ENCODE measurements at regions not wholly inside any gene's neighbourhood (a gene's known extent, or its start where the extent isn't known, plus 50 kb on each side); places are given as distances from the start of the nearest gene placed in this dataset.

- intact Hi-C loops (cut with micrococcal nuclease): loop anchor here (5.0 kb wide), 1 partner anchor 116 kb away; the partner anchor contains the start of gene GALNT2
These were observed 116.1 kb upstream of the GALNT2 start for GRCh38 chr1:229950908-229951307.

DNA sequence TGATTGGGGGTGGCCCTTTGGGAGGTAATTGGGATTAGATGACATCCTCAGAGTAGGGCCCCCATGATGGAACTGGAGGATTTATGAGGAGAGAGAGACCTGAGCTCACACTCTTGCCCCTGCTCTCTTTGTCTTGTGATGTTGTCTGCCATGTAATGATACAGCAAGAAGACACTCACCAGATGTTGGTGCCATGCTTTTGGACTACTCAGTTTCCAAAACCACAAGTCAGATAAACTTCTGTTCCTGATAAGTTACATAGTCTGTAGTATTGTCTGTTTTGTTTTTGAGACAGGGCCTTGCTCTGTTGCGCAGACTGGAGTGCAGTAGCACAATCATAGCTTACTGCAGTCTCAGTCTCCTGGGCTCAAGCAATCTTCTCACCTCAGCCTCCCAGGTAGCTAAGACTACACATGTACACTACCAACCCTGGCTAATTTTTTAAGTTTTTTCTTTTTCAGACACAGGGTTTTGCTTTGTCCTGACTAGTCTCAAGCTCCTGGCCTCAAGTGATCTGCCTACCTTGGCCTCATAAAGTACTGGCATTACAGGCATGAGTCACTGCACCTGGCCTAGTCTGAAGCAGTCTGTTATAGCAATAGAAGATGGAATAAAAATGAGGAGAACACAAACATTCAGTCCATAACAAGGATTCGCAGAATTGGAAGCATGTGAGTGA is 115.0 kb upstream of the GALNT2 start:
- intact Hi-C loops (cut with micrococcal nuclease): loop anchor here (5.0 kb wide), 1 partner anchor 115 kb away; the partner anchor contains the start of gene GALNT2

DNA sequence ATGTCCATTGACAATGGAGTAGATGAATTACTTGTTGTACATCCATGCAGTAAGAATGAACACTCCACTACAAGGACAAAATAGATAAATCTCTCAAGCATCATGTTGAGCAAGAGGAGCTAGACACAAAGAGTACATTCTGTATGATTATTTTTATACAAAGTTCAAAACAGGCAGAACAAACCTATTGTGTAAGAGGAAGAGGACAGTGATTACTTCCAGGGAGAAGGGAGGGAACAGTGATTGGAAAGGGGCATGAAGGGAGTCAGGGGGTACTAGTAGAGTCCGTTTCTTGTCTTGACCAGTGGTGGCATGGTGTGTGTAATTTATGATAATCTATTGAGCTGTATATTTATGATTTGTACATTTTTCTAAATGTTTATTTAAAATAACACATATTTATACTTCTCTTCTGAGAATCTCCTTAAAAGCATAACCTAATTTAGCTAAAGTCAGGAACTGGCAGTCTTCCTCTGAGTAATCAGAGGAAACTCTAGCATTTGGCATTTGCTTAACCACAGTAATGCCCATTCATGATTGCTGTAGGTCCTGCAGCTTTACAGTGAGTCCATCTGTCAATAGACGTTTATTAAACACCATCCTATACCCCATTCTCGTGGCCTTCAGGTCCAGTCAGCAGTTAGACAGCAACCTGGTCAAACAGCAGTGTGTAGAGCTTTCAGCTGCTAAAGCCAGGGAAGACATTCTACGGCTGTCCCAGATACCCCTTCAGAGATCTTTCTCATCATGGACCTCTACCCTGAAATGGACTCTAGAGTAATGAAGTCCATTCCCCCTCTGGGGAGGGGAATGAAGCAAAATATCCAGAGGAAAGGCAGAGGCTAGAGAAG is 114.1 kb upstream of the GALNT2 start:
- intact Hi-C loops (cut with micrococcal nuclease): loop anchor here (5.0 kb wide), 1 partner anchor 114 kb away; the partner anchor contains the start of gene GALNT2

DNA sequence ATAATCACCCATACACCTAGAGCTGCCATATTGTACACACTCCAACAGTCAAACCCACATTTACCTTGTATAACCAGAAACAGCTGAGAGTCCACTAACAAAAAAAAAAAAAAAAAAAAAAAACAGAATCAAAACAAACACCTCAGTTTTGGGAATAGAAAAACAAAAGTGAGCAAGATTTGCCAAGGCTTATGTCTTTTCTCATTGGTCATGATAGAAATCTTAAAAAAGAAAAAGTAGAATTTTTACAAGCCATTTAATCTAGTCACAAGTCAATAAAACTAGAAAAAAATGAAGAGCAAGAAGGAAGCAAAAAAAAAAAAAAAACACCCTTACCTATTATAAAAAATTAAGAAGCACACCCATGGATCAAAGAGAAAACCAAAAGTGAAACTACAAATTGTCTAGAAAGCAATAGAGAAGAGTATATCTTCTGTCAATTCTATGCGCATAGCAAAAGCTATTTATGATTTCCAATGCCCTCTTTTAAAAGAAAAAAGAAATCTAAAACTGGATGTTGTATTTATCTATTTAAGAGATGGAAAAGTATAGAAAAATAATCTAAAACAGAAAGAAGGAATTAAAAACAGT is 113.2 kb upstream of the GALNT2 start:
- intact Hi-C loops (cut with micrococcal nuclease): loop anchor here (5.0 kb wide), 1 partner anchor 113 kb away; the partner anchor contains the start of gene GALNT2

- intact Hi-C loops (cut with micrococcal nuclease): loop anchor here (10.0 kb wide), 1 partner anchor 299 kb away; no protein-coding TSS in a partner anchor
These were observed 102.8 kb upstream of the GALNT2 start for GRCh38 chr1:229964281-229964680.

DNA sequence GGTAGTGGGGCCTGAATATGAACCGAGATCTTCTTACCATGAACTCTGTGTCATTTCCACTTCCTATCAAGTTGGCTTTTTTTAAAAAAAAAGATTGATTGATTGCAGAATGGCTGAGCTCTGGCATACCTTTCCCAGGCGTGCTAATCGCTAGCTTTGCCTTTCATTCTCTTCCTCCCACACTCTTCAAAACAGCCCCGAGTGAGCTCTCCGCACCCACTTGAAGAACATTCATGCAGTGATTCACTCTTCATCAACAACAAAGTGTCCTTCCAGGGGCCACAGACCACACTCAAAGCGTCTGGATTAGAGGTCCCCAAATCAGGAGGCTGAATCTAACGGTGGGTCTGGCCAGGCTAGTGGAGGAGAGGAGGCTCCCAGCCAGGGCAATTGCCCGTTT is 96.3 kb upstream of the GALNT2 start:
- intact Hi-C loops (cut with micrococcal nuclease): no loop called here

- intact Hi-C loops (cut with micrococcal nuclease): no loop called here
These were observed 95.9 kb upstream of the GALNT2 start for GRCh38 chr1:229971141-229971540.

GRCh38 chr1:229972600-229973296 is 94.3 kb upstream of the GALNT2 start:
- intact Hi-C loops (cut with micrococcal nuclease): no loop called here

DNA sequence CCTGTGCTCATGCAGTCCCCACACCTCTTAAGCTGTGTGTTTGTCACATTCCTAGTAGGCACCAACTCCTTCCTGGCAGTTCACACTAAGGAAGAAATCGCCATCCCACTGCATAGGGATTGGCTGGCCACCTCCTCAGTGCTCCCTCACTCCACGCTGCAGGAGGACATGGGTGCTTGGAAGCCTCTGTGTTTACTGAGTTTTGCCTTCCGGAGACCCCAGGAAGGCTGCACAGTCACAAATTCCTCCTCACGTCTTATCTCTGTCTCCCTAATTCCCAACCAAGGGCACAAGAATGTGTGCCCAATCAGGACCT is 93.8 kb upstream of the GALNT2 start:
- intact Hi-C loops (cut with micrococcal nuclease): no loop called here

GRCh38 chr1:229975047-229975446 is 92.0 kb upstream of the GALNT2 start:
- intact Hi-C loops (cut with micrococcal nuclease): no loop called here

DNA sequence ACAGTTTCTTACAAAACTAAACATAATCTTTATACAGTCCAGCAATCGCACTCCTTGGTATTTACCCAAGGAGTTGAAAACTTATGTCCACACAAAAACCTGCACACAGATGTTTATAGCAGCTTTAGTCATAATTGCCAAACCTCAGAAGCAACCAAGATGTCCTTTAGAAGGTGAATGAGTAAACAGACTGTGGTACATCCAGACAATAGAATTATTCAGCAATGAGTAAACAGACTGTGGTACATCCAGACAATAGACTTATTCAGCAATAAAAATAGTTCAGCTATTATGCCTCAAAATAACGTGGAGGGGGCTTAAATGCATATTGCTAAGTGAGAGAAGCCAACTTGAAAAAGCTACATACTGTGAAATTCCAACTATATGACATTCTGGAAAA is 87.0 kb upstream of the GALNT2 start:
- intact Hi-C loops (cut with micrococcal nuclease): no loop called here

DNA sequence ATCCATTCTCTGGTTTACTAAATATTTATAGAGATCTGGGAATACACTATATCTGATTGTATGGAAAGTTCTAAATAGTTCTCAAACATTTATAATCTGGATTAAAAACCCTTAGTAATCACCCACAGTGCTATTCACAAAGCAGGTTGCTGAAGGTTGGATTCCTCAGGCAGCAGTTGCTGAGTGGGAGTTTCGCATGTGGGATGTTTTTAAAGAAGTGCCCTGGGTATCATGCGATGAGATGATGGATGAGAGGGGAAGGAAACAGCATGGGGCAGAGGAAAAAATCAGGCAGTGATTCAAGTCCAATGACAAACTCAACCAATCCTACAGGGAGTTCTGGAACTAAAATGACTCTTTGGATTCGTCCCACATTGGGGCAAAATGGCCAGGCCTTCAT is 85.3 kb upstream of the GALNT2 start:
- intact Hi-C loops (cut with micrococcal nuclease): no loop called here

- intact Hi-C loops (cut with micrococcal nuclease): no loop called here
These were observed 82.6 kb upstream of the GALNT2 start for GRCh38 chr1:229984310-229984991.

DNA sequence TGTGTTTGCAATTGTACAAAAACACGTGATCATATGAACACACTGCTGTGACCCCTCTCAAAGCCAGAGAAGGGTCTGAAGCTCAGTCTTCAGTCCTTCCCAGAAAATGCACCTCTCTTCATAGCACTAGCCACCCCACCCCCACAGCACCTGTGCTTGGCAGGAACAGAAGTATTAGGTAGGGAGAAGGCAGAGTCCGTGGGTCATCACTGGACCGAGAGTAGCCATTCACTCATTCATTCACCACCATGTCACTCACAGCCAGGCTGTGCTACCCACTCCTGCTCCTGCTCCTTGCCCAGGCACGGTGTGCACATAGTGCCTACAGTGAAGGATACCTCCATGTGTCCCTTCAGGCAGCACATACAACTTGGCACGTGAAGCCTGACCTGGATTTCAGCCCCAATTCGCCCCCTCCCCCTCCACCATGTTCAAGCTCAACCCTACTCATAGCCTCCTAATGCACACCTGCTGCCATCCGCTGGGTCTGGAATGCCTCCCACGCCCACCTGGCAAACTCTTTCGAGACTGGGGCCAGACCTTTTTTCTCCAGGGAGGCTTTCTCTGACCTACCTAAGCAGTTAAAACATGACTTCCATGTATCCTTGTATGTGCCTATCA is 81.9 kb upstream of the GALNT2 start:
- intact Hi-C loops (cut with micrococcal nuclease): no loop called here

- intact Hi-C loops (cut with micrococcal nuclease): no loop called here
These were observed 81.4 kb upstream of the GALNT2 start for GRCh38 chr1:229985613-229986010.

DNA sequence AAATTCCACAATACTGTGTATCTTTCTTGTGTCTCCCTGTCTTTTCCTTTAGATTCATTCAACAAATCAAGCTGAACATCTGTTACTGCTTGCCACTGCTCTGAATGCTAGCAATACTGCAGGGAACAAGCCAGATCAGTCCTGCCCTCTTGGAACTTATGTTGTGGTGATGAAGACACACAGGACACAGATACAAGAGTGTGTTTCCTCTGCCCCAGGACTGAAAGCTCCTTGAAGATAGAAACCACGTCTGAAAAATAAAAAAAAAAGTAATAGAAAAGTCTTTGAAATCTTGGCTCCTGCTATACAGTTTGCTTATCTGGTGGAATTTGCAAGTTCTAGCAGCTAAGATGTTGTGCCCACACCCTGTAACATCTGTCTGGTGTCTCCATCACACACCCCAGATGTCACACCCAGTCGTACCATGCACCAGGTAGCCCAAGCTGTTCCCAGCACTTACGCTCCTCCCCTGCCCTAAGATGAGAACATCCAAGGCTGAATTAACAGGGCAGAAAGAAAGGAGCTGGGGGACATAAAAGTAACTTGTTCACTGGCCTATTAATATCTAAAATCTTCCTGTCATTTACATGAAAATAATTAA is 80.2 kb upstream of the GALNT2 start:
- intact Hi-C loops (cut with micrococcal nuclease): no loop called here

DNA sequence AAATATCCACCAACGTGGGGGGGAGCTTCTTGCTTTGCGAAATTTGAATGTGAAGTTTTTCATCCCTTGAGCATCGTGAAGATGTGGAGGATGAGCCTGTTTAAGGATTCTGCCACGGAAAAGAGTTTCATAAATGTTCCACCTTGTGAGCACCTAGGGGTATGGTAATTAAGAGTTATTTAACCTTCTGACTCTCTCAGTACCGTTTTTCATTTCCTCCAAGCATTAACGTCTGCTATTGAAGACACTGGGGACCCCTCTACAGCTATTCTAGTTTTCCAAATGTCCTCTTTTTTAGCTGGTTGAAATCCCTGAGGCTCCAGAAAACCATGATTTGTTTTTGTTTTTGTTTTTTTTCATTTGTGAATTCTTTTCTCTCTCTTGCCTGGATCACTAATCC is 79.1 kb upstream of the GALNT2 start:
- intact Hi-C loops (cut with micrococcal nuclease): no loop called here

DNA sequence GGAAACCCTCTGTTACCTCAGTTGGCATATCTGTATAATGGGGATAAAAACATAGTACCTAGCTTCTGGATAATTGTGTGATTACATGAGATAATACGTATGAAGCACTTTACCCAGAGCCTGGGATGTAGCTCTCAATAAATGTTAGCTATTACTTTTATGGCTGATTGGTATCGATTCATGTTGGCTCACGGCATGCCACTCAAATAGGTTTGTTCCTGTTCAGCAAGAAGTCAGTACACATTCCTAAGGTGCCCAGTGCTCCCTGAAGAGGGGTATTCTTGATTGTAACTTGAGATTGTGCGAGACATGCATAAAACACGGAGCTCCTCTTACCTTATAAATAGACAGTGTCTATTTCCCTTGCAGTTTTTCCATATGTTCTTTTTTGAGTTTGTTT is 78.5 kb upstream of the GALNT2 start:
- intact Hi-C loops (cut with micrococcal nuclease): no loop called here

DNA sequence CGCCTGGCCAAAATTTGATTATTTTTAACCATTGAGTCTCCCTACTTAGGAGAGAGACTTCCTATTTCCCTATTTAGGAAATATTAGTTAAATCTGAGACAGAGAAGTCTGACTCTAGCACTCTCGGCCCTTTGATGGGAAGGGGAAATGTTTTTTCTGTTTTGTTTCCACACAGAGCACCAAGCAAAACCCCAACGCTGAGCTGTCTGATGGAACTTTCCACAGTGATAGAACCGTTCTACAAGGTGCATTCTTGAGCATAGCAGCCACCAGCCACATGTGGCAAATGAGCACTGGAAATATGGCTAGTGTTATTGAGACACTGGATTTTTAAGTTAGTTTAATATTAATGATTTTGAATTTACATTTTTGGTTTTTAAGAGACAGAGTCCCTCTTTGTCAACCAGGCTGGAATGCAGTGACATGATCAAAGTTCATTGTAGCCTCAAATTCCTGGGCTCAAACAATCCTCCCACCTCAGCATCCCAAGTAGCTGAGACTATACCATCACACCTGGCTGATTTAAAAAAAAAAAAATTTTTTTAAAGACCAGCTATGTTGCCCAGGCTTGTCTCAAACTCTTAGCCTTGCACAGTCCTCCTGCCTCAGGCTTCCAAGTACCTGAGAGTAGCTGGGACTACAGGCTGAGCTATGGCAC is 77.3 kb upstream of the GALNT2 start:
- intact Hi-C loops (cut with micrococcal nuclease): no loop called here

DNA sequence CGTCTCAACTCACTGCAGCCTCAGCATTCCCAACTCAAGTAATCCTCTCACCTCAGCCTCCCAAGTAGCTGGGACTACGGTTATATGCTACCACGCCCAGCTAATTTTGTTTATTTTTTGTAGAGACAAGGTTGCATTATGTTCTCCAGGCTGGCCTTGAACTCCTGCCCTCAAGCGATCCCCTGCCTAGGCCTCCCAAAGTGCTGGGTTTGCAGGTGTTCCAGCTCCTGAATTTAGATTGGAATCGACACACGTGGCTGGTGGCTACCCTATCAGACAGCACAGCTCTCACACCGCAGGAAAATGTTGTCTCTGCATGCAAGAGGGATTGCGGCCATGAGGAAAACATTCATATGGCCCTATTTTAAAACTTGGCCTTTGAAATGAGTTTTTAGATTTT is 76.7 kb upstream of the GALNT2 start:
- intact Hi-C loops (cut with micrococcal nuclease): no loop called here
